C4-2B (cell line): ENCODE measurements at regions not wholly inside any gene's neighbourhood (a gene's known extent, or its start where the extent isn't known, plus 50 kb on each side); places are given as distances from the start of the nearest gene placed in this dataset.

ENCODE experiments used
- CTCF ChIP-seq: fragments of 450-650 bp; conservative IDR thresholded peaks from 2 replicates; pipeline ENCODE4 v1.5.1; 2017; ENCODE audit warnings: mild to moderate bottlenecking
- ZFX ChIP-seq: fragments of 450-650 bp; IDR thresholded peaks from 2 replicates; pipeline ENCODE4 v1.6.1; 2017

DNA sequence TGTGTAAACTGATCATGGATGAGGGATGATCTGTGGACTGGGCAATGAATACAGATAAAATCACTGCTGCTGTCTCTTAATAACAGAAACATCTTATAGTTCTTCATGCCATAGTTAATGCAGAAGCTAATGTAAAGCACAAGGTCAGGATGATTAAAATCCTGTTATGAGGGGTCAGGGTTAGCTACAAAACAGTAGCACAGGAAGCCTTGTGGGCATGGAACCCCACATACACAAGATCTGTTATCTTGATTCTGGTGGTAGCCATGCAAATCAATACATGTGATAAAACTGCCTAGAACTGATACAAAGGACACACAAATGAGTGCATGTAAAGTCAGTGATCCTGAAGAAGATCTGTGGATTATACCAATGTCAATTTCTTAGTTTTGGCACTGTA is 96.4 kb downstream of the KLF12 start:
- TF ChIP-seq CTCF (no peak), ZFX (no peak)
